ENCODE measurements at regions not wholly inside any gene's neighbourhood (a gene's known extent, or its start where the extent isn't known, plus 50 kb on each side); places are given as distances from the start of the nearest gene placed in this dataset.

GRCh38 chr2:120613742-120614571, 121.7 kb upstream of the GLI2 start (continued):
- TF ChIP-seq SKIL (CRISPR knock-in tag; IDR thresholded peaks at IDR 0.05; ENCODE audit: borderline replicate concordance) = no peak
- TF ChIP-seq DBP (CRISPR knock-in tag; IDR thresholded peaks at IDR 0.05; ENCODE audit: not compliant biosample characterization) = no peak
- no peak for TF ChIP-seq ZBTB49 (CRISPR knock-in tag; IDR thresholded peaks at IDR 0.05; ENCODE audit: borderline replicate concordance)
- no peak for TF ChIP-seq ZKSCAN5 (CRISPR knock-in tag; IDR thresholded peaks at IDR 0.05)
- no peak for TF ChIP-seq EED (CRISPR knock-in tag; IDR thresholded peaks at IDR 0.05)
- no peak for TF ChIP-seq ATF2 (CRISPR knock-in tag; IDR thresholded peaks at IDR 0.05)
- TF ChIP-seq CEBPG (CRISPR knock-in tag; IDR thresholded peaks at IDR 0.05) = no peak
- TF ChIP-seq CREBL2 (CRISPR knock-in tag; IDR thresholded peaks at IDR 0.05; ENCODE audit: borderline replicate concordance) = no peak
- TF ChIP-seq LCORL (IDR thresholded peaks at IDR 0.05) = no peak
- TF ChIP-seq LCORL (CRISPR knock-in tag; IDR thresholded peaks at IDR 0.05) = no peak
- TF ChIP-seq MTA1 (CRISPR knock-in tag; IDR thresholded peaks at IDR 0.05; ENCODE audit: borderline replicate concordance) = no peak
- TF ChIP-seq ISL2 (CRISPR knock-in tag; IDR thresholded peaks at IDR 0.05) = no peak
